NCI-H2171 treated with DMSO at 0.1 percent for 48 hours (cell line): ENCODE measurements at regions not wholly inside any gene's neighbourhood (a gene's known extent, or its start where the extent isn't known, plus 50 kb on each side); places are given as distances from the start of the nearest gene placed in this dataset.
"Not testable (repeated sequence)": the region's sequence is repeated elsewhere in the genome, so short reads cannot be mapped to it uniquely, and the experiment has no call there.

ENCODE experiments used
- DNase-seq: peaks from one replicate; lab custom pipeline; 2025; lab: John Stamatoyannopoulos, UW

GRCh38 chr7:53087274-53087673 lies 51.8 kb downstream of the POM121L12 start:
- DNase-seq, result no peak

GRCh38 chr7:53094191-53094590 lies 58.8 kb downstream of the POM121L12 start:
- DNase-seq, result no peak

- DNase-seq, result no peak
Observed at GRCh38 chr7:53094827-53095226, 59.4 kb downstream of the POM121L12 start.

GRCh38 chr7:53095731-53096501 lies 60.5 kb downstream of the POM121L12 start:
- no peak for DNase-seq

- DNase-seq, result no peak
Observed at GRCh38 chr7:53100091-53100490, 64.7 kb downstream of the POM121L12 start.

- DNase-seq, result no peak
Observed at GRCh38 chr7:53101026-53101425, 65.6 kb downstream of the POM121L12 start.

GRCh38 chr7:53110425-53110824 lies 75.0 kb downstream of the POM121L12 start:
- DNase-seq, result no peak

GRCh38 chr7:53111031-53111430 lies 75.6 kb downstream of the POM121L12 start:
- no peak for DNase-seq

GRCh38 chr7:53113424-53113823 lies 78.0 kb downstream of the POM121L12 start:
- DNase-seq, result no peak

GRCh38 chr7:53119514-53119941 lies 84.1 kb downstream of the POM121L12 start:
- no peak for DNase-seq

GRCh38 chr7:53121374-53121773 lies 85.9 kb downstream of the POM121L12 start:
- no peak for DNase-seq

GRCh38 chr7:53131697-53132096 lies 96.3 kb downstream of the POM121L12 start:
- DNase-seq, result no peak

GRCh38 chr7:53151496-53151895 lies 116.1 kb downstream of the POM121L12 start:
- no peak for DNase-seq

GRCh38 chr7:53187184-53187583 lies 151.8 kb downstream of the POM121L12 start:
- not testable (repeated sequence) for DNase-seq

GRCh38 chr7:53191191-53191695 lies 155.8 kb downstream of the POM121L12 start:
- DNase-seq, result no peak

- DNase-seq, result no peak
Observed at GRCh38 chr7:53191836-53192443, 156.5 kb downstream of the POM121L12 start.

GRCh38 chr7:53205006-53205405 lies 169.6 kb downstream of the POM121L12 start:
- no peak for DNase-seq

GRCh38 chr7:53209129-53209528 lies 173.7 kb downstream of the POM121L12 start:
- DNase-seq, result no peak

- no peak for DNase-seq
Observed at GRCh38 chr7:53214463-53214862, 179.0 kb downstream of the POM121L12 start.

GRCh38 chr7:53218730-53219504 lies 183.5 kb downstream of the POM121L12 start:
- no peak for DNase-seq

GRCh38 chr7:53229202-53229601 lies 193.8 kb downstream of the POM121L12 start:
- no peak for DNase-seq

GRCh38 chr7:53237344-53237913 lies 202.0 kb downstream of the POM121L12 start:
- no peak for DNase-seq
